AG09309 (cell line): ENCODE measurements at regions not wholly inside any gene's neighbourhood (a gene's known extent, or its start where the extent isn't known, plus 50 kb on each side); places are given as distances from the start of the nearest gene placed in this dataset.

Experiments
- DNase-seq: peaks from one replicate; pipeline ENCODE4 v3.0.0-alpha.2; 2010; ENCODE audit warnings: low read depth
- H3K4me3 ChIP-seq: 2 replicates; pipeline ENCODE4 v1.5.1; 2011; ENCODE audit warnings: mild to moderate bottlenecking, low read depth, low read length, moderate library complexity; ENCODE audit not compliant: control insufficient read depth
- TF ChIP-seq, protein P1 (sequence below): IDR thresholded peaks from 2 replicates; pipeline ENCODE4 v1.5.1; 2011; ENCODE audit warnings: mild to moderate bottlenecking, low read depth, low read length, inconsistent platforms; ENCODE audit not compliant: insufficient read depth, control insufficient read depth; ENCODE audit errors: missing control alignments

DNA sequence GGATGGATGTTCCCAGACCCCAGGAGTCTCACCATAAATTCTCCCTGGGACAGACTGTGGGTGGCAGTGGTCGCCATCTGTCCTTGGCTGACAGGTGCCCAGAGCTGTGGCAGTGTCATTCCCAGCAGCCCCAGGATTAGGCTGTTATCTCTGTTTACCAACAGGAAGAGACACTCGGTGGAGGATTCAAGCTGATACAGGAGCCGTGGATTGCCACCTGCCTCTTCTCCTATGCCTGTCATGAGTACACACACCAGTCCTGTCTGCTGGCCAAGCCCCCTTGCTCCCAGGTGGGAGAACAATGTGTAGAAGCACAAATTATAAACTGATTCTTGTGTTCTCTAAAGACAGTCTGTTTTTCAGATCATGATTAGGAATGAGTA, 152.6 kb downstream of the ETS2 start:
- no peak for DNase-seq
- H3K4me3 ChIP-seq, result no peak overlapping the region
- TF ChIP-seq, protein P1, sequence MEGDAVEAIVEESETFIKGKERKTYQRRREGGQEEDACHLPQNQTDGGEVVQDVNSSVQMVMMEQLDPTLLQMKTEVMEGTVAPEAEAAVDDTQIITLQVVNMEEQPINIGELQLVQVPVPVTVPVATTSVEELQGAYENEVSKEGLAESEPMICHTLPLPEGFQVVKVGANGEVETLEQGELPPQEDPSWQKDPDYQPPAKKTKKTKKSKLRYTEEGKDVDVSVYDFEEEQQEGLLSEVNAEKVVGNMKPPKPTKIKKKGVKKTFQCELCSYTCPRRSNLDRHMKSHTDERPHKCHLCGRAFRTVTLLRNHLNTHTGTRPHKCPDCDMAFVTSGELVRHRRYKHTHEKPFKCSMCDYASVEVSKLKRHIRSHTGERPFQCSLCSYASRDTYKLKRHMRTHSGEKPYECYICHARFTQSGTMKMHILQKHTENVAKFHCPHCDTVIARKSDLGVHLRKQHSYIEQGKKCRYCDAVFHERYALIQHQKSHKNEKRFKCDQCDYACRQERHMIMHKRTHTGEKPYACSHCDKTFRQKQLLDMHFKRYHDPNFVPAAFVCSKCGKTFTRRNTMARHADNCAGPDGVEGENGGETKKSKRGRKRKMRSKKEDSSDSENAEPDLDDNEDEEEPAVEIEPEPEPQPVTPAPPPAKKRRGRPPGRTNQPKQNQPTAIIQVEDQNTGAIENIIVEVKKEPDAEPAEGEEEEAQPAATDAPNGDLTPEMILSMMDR, result no peak

DNA sequence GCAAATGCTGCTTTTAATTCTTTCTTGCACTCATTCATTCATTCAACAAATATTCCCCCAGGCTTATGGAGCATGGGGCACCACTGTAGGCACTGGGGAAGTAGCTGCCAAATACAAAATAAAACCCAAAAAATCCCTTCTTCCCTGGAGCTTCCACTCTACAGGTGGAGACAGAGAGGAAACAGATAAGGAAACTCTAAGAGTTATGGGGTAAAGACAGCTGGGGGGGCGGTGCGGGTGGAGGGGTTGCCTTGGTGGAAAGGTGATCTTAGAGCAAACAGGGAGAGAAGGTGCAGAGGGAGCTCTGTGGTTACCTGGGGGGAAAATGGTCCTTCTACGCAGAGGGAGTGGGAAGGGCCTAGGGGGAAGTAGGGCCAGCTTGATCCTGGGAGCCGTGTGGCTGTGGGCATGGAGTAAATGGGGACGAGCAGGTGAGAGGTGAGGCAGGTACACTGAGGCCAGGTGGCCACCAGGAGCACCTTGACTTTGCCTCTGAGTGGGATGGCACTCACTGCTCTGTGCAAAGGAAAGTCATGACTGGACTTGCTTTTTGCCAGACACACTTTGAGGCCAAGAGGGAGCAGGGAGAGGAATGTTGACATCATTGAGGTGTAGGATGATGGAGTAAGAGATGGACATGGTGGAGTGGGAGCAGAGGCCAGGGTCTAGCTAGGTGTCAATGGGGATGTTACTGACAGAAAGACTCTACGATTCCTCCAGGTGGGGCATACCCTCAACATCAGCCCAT, 152.0 kb downstream of the ETS2 start:
- TF ChIP-seq, protein P1, result no peak
- no peak overlapping the region for H3K4me3 ChIP-seq
- no peak for DNase-seq

DNA sequence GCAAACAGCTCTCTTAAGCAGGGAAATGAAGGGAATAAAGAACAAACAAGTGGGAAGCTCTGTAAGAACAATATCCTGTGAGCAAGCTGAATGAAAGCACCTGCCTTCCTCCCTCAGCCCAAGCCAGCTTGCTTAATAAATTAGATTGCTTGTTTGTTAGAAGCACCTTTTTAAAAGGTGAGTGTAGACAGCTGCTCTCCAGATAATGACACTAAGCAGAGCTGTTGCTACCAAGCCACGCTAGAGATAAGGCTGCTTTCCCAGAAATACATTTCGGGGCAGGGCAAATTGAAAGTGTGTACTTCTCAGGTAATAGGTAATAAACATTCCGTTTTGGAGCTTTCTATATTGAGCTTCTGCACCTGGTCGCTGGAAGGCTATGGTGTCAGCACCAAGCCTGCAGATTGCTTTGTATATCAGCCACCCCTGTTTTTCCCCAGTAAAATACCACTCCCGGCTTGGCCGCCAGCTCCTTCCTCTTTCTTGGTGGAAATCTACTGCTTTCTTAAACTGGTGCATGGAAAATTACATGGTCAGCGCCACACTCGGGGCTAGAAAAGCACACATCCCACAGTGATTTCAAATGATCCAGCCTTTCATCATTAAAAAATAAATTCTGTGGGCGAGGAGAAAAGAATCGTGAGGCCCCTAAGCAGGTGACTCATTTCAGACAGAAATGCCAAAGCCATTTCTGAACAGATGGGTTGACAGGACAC, 151.3 kb downstream of the ETS2 start:
- no peak overlapping the region for H3K4me3 ChIP-seq
- no peak for DNase-seq
- TF ChIP-seq, protein P1, result no peak

DNA sequence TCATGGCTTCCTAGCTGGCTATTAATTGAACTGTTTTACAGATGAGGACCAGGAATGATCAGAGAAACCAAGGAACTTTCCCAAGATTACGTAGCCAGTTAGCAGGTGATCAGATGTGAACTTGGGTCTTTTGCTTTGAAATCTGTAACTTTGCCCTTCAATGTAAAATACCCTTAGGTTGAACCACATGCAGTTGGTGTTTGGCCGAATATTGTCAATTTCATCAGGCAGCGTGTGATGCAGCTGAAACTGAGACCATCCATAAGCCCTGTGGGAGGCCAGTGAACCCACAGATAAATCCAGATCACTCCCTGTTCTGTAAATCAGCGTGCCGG, 150.8 kb downstream of the ETS2 start:
- TF ChIP-seq, protein P1, result no peak
- DNase-seq, result no peak

DNA sequence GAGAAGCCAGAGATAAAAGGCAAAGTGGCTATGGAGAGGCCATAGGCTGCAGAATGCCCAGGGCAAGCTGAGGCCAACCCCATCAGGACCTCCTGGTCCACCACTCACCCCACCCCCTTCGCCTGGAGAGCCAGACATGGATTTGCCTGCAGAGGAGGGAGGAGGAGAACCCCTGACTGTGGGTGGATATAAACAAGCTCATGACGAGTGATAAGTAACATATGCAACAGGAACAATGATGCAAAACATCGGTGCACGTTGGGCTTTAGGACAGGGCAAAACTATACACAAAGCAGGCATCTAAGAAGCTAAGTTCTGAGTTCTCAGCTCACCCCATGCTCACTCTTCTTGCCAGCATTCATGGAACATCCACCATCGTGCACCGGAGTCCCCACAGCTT, 150.3 kb downstream of the ETS2 start:
- TF ChIP-seq, protein P1, result no peak
- DNase-seq, result no peak
- H3K4me3 ChIP-seq, result no peak overlapping the region

More for the DNA sequence above, 150.8 kb downstream of the ETS2 start:
- H3K4me3 ChIP-seq, result no peak overlapping the region

DNA sequence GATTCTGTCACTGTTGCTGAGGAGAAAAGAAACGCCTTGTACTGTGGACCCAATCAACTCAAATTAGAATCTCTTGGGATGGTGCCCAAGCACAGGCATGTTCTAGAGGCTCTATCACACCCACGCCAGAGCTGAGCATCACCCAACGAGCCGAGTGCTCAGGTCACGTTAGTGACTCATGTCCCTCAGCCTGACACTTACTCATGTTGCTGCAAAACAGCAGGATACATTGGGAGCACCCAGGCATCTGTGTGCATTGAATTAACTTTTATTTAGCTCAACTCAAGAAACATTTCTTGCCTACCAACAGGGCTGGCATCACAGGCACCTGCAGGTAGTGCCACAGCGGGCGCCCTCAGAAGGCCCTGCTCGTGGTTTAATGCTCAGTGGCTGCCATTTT, 149.8 kb downstream of the ETS2 start:
- no peak for DNase-seq

More for the DNA sequence above, 149.8 kb downstream of the ETS2 start:
- no peak overlapping the region for H3K4me3 ChIP-seq
- TF ChIP-seq, protein P1, result no peak
